ENCODE measurements at regions not wholly inside any gene's neighbourhood (a gene's known extent, or its start where the extent isn't known, plus 50 kb on each side); places are given as distances from the start of the nearest gene placed in this dataset.

DNA sequence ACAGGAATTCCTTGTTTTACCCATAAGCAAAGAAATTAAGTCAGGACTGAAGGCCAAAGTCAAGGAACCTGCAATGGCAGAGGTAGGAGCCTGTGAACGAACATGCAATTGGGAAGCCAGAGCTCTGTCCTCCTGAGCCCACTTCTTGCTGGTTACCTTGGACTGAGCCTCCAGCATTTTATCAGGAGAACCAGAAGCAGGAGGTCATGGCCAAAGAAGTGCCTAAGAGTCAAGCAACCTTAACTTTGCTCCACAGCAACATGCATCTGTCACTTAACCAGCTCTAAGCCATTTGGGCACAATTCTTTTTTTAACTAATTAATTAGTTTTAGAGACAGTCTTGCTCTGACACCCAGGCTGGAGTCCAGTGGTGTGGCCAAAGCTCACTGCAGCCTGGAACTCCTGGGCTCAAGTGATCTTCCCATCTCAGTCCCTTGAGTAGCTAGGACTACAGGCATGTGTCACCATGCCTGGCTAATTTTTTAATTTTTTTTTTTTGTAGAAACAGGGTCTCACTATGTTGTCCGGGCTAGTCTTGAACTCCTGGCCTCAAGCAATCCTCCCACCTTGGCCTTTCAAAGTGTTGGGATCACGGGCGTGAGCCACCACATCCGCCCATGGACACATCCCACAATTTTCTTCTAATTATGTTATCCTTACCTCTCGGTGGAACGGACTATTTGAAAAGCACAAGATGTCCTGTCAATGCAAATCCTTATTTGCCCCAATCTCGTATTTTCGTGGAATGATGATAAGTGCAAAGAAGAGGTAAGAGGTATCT is 334.2 kb downstream of the CD83 start:
- in situ Hi-C loops (cut with HindIII; ENCODE audit: low sequenced_read_pairs) = no loop called here

DNA sequence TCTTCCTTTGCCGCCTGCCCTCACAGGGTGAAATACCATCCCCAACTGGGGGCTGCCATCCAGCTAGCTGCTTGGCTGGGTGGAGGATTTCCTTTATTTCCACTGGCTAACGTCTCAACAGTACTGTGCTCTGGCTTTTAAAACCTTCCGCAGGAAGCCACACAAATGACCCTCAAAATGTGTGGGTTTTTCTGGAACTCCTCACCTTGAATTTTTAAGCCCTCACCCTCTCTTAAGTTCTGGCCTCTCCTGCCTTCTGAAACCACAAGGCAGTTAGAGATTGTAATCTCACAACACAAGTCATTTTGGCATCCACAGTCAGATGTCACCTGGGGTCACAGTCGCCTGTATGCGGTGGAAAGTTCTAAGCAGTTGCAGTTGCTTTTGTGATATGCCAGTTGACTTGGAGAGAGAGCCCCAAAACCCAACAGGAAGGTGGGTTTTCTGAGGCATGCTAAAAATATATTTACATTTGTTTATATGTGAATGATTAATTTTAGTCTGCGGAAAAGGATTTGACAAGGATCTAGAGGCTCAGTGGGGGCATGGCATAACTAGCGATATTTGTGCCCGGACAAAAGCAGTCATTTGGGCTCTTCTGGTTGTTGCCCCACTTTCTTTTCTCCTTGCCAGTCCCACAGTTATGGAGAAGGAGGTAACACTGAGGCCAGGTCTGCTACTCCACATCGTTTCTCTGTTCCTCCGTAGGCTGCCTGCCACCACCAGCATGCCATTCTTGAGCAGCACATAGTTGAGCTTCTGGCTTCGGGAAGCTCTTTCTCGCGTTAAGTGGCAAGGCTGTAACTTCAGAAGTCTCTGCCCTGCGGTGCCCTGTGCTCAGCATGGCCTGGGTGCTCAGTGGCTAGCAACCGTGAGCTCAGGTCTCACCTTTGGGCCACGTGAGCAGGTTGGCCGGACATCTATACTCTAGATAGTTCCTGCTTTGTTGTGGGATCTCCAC is 335.3 kb downstream of the CD83 start:
- in situ Hi-C loops (cut with HindIII; ENCODE audit: low sequenced_read_pairs) = no loop called here

DNA sequence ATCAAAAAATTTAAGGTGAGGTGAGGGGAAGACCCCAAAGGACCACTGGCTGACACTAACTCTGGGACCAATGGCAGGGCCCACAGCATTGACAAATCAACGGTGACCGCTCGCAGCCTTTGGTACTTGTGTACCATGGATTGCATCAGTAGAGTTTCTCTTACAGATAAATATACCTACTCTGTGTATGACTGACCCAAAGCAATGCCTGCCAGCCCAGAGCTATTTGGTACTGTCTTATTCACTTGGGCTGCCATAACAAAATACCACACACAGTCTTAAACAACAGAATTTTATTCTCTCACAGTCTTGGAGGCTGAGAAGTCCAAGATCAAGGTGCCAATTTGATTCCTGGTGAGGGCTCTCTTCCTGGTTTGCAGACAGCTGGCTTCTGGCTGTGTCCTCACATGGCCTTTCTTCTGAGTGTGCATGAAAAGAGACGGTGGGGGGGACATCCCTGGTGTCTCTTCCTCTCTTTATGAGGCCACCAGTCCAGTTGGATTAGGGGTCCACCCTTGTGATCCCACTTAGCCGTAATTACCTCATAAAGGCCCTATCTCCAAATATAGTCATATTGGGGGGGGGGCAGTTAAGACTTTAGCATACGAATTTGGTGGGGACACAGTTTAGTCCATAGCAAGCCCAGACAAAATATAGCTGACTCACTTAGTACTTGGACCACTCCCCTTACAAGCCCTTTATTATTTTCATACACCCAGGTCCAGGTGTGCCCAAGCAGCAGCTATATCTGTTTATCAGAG is 336.3 kb downstream of the CD83 start:
- in situ Hi-C loops (cut with HindIII; ENCODE audit: low sequenced_read_pairs) = no loop called here

DNA sequence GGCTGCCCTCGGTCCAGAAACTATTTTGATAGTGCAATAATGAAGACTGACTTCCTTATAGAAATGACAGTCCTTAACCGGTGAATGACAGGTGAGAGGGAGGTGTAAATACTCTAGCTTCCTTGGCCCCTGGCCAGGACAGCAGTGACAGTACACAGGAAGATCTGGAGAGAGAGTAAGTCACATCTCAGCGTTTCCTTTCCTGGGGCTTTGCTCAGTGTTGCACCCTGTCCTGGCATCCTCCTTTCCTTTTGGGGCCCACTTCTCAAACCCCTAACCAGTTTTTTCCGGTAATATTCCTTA is 336.9 kb downstream of the CD83 start:
- in situ Hi-C loops (cut with HindIII; ENCODE audit: low sequenced_read_pairs) = no loop called here

DNA sequence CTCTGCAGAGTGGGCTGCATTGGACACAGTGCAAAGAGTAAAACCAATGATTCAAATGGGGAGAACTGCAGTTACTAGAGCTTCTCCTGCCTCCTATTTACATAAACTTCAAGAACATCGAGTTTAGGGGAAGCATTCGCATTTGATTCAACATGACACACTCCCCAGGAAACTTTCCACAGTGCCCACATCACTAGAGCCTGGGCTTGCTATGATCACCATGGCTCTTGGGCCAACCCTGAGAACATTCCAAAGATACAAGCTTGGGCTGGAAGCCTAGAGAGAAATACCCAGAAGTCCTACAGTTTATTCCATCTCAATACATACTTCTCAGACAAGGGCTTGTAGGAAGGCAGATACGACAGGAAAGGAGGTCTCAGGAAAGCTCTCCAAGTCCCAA is 337.9 kb downstream of the CD83 start:
- in situ Hi-C loops (cut with HindIII; ENCODE audit: low sequenced_read_pairs) = no loop called here

DNA sequence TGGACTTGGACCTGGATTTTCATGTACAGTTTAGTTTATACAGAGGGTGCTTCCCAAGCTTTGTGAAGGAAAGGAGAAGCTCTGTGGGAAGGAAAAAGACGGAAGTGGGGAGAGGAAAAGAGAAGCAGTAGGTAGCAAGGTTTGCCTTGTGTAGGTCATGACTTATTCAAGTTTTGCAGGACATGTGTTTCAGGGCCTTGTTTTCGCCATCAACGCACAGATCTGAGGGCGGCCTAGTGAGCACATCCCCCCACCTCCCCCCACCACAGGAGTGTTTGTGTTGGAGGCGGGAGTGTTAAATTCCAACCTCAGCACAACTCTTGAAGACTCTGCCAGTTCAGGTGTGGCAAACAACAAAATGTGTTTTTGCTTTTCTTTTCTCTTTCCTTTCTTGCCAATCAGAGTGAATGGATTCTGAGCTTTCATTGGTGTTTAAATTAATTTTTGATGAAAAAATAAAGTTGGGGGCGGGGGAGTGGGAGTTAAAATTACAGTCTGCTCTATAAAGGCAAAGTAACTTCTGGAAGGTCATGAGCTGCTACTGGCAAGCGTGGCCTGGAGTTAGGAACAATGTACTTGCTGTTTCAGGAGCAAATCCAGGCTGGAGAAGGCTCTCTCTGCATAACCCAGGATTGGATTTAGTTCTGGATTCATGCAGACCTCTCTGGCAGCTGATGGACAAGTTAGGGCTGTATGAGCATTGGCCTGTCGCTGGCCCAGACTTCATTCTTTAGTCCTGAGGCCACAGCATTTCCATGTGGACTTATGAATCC is 338.5 kb downstream of the CD83 start:
- in situ Hi-C loops (cut with HindIII; ENCODE audit: low sequenced_read_pairs) = no loop called here

DNA sequence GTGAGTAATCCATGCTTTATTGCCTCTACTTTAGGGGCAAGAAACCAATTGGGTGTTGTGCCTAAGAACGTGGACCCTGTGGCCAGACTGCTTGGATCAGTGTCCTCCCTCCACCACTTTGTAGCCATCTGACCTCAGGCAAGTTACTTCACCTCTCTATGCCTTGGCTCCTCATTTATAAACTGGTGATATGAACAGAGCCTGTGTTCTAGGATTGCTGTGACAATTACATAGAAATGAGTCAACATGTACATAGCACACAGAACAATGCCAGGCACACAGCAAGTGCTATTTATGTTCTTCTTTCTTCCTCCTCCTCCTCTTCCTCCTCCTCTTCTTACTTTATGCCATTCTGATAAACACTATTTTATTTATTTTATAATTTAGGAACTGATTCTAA is 339.4 kb downstream of the CD83 start:
- in situ Hi-C loops (cut with HindIII; ENCODE audit: low sequenced_read_pairs) = no loop called here

DNA sequence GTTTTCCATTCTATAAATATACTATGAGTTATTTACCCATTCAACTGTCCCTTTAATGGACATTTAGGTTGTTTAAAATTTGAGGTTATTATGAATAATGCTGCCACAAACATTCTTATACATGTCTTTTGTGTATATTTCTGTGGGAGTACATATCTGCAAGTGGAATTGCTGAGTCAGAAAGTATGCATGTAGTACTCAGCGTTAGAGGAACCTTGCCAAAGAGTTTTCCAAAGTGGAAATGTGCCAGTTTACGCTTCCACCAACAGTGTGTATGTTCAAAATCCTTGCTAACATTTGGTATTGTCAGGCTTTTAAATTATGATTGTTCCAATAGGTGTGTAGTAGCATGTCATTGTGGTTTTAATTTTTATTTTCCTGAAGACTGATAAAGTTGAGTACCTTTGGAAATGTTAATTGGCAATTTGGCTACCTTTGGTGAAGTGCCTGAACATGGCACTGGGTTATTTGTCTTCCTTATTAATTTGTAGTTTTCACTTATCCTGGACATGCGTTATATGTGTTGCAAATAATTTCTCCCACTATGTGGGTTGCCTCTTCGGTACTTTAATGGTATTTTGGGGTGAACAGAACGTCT is 341.2 kb downstream of the CD83 start:
- in situ Hi-C loops (cut with HindIII; ENCODE audit: low sequenced_read_pairs) = no loop called here

DNA sequence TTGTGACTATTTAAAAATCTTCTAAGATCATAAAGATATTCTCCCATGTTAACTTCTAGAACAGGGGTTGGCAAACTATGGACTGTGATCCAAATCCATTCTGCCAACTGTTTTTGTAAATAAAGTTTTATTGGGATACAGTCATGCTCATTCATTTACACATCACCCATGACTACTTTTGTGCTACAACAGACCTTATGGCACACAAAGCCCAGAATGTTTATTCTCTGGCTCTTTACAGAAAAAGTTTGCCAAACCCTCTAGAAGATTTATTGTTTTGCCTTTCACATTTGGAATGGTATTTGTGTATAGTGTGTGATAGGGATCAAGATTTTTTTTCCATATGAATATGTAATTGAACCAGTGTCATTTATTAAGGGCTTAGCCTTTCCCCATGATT is 341.7 kb downstream of the CD83 start:
- in situ Hi-C loops (cut with HindIII; ENCODE audit: low sequenced_read_pairs) = no loop called here

DNA sequence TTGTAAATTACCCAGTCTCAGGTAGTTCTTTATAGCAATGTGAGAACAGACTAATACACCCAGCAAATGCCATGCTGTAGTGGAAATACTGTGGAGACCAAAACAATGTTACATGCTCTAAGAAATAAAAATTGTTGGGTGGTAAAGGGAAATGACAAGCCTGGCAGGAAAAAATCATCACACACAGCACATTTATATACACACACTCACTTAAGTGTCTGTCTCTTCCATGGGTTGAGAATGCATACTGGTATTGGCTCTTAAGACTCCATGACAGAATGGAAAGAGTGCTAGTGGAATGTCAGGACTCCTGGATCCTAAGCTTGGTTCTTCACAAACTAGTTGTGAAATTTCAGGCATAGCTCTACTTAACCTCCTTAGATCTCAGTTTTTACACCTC is 343.0 kb downstream of the CD83 start:
- in situ Hi-C loops (cut with HindIII; ENCODE audit: low sequenced_read_pairs) = no loop called here

DNA sequence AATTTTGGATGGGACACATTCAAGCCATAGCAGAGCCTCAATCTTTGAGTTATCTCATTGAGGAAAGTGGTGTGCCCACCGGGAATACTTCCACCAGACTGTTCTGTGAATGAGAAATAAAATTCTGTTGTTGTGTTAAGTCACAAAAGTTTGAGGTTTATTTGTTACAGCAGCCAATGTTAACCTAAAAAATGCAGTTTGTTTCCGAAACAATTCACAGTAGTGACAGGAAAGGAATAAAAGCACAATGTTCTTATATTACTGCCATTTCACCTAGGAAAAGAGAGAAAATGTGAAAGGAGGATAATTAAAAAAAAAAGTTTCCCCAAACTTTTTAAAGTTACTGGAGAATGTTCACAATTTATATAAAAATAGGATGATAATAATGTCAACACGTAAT is 344.6 kb downstream of the CD83 start:
- in situ Hi-C loops (cut with HindIII; ENCODE audit: low sequenced_read_pairs) = no loop called here

DNA sequence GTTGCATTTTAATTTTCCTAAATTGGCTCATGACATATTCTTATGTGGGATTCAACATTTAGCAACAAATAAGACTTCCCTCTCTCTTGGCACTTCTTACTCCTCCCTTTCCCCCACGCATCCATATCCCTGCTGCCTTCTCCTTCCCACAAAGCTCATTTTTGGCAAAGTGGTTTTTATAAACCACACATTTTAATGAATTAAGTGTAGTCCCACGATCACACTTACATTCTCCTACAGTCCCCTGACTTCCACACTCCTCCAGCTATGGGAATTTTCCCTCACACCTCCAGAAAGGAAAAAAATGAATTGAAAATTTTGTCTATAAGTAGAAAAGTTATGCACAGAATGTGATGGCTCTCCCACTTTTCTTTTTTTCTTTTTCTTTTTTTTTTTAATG is 345.0 kb downstream of the CD83 start:
- in situ Hi-C loops (cut with HindIII; ENCODE audit: low sequenced_read_pairs) = no loop called here

DNA sequence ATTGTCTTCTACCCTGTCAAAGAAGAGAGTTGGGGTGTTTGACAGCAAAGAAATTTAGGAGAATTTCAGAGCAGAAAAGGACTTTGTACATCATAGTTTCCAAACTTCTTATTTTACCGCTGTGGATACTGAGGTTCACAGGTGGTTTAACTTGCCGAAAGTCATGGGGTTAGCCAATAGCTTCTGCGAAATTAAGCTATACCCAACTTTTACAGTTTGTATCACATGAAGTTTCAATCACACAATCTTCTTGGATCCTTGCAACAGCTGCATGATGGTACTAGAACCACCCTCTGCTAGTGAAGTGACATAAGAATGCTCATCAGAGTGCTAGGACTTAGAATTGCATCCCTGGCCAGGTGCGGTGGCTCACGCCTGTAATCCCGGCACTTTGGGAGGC is 345.5 kb downstream of the CD83 start:
- in situ Hi-C loops (cut with HindIII; ENCODE audit: low sequenced_read_pairs) = no loop called here

DNA sequence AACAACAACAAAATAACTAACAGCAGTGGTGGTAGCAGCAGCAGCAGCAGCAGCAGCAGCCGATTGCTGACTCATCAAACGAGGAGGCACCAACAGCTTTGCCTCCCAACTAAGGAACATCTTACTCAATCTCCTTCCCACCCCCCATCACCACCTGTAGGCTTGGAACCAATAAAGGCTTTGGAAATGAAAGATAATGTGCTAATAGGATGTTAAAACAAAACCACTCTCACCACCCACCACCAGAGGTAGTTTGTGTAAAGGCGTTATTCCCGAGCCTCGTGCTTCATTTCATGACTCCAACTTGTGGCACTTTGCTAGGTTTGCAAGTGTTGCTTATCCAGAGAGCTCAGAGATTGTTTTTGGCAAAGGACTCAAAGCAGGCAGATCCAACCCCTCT is 346.5 kb downstream of the CD83 start:
- in situ Hi-C loops (cut with HindIII; ENCODE audit: low sequenced_read_pairs) = no loop called here

DNA sequence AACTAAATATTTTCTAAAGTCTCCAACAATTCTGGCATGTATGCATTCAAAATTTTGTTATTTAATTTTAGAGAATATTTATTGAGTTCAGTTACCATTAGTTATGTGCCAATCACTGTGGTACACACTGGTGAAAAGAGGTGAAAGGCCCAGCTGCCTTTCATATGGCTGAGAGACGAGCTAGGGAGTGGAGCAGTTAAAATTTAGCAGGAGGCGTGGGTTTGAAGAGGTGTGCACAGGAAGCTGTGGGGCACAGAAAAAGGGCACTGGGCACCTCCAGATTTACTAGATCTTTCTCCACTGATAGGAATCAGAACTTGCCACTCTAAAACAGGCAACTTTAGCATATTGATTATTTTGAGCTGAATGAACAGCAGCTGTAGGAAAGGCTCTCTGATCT is 347.1 kb downstream of the CD83 start:
- in situ Hi-C loops (cut with HindIII; ENCODE audit: low sequenced_read_pairs) = no loop called here

DNA sequence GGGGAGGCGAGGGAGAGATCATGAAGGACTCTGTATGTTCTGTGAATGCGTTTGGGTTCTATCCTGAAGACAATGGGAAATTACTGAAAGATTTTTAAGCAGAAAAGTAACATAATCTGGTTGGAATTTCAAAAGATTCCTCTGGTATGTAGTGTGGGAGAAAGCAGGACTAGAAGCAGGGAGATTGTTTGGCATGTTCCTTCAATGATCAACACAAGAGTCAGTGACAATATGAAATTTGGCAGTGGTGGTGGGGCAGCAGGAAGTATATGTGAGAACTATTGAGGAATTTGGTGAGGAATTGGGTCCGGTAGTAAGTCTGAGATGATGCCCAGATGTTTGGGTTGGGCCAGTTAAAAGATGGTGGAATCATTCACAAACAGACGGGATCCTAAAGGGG is 348.7 kb downstream of the CD83 start:
- in situ Hi-C loops (cut with HindIII; ENCODE audit: low sequenced_read_pairs) = no loop called here

DNA sequence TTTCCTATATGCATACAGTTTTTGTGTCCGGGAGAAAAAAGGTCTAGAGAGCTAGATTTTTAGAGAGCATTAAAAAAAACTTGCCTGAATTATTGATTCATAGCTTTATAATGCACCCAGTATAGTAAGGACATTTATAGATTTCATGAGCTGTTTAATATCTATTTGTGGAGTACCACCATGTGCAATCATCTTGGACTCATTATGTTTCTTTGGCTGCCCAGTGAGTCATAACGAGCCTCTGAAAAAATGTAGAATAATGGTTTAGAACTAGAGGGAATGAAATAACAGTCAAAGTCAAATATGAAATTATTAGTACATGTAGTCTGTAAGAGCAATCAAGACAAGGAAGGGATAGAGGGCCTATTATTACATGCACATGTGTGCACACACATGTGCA is 350.0 kb downstream of the CD83 start:
- in situ Hi-C loops (cut with HindIII; ENCODE audit: low sequenced_read_pairs) = no loop called here

DNA sequence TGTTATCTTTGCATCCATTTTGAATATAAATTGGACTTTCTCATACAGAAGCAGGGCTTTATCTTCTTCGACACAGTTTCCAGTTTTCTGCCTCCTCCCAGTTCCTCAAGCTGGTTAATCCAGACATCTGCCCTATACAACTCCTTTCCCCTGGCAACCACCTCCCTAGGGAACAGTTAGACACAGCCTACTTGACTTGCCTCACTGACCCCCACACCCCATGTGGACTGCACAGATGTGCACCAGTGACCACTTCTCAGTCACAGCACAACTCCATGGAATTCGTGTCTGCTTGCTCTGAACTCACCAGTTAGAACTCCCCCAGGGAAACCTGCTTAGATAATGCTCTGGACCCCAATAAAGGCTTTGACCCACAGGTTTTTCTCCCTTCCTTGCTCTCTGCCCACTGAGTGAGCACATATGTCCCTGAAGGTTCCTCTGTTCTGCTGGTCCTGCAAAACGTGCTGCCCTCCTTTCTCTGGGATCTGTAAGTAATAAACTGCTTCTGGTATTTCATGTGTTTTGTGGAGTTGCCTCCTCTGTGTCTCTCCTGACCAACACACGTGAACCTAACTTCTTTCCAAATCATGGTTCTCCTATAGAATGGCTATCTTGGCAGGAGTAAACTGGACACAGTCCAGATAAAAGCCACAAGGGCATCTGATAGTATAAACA is 351.2 kb downstream of the CD83 start:
- in situ Hi-C loops (cut with HindIII; ENCODE audit: low sequenced_read_pairs) = no loop called here

DNA sequence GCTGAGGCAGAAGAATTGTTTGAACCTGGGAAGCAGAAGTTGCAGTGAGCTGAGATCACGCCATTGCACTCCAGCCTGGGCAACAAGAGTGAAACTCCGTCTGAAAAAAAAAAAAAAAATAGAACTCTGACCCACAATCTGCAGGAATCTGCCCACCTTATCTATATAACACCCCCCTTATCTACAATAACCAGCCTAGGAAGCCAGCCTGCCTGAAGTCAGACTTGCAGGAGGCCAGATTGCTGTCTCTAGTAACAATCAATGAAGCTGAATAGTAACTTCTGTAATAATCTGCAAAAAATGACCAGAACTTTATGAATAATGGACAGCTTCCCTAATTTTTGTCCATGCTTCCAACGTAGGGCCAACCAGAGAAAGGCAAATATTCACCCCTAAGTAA is 352.5 kb downstream of the CD83 start:
- in situ Hi-C loops (cut with HindIII; ENCODE audit: low sequenced_read_pairs) = no loop called here

DNA sequence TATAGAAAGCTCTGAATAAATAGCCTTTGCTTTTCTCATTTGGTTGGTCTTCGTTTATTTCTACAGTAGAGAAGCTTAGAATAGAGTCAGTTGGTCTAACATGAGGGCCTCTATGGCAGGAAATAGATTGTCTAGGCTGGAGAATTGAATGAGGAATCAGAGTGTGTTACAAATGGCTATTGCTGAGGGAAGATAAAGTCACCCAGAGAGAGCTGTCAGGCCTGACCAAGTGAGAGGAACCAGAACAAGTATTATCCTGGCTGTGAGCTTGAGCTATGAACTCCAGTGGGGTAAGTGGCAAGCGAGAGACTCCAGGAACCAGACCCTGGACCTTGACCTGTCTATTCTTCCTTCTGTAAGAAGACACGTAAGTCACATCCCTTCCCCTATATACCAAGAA is 353.1 kb downstream of the CD83 start:
- in situ Hi-C loops (cut with HindIII; ENCODE audit: low sequenced_read_pairs) = no loop called here
